Activated CD8-positive, alpha-beta T cell treated with anti-CD3 and anti-CD28 coated beads, Interleukin-2, amount 10 ng/mL, durations not matched to agents 7 days and 5 days (primary cell): ENCODE measurements at regions not wholly inside any gene's neighbourhood (a gene's known extent, or its start where the extent isn't known, plus 50 kb on each side); places are given as distances from the start of the nearest gene placed in this dataset.

Experiments
- ATAC-seq: fragments of 150-1000 bp; cut with Tn5 transposase; one replicate; pipeline ENCODE4 v1.10.0; 2021; ENCODE audit warnings: moderate library complexity
- CTCF ChIA-PET: fragments of 350-600 bp; sonication (Branson Sonifier 250); formaldehyde crosslinking; loops from one replicate; lab custom pipeline; 2021; ENCODE audit warnings: antibody characterized with exemption; lab: Charles Lee
- POLR2A ChIA-PET: fragments of 350-600 bp; sonication (Branson Sonifier 250); formaldehyde crosslinking; loops from one replicate; lab custom pipeline; 2021; ENCODE audit warnings: antibody characterized with exemption; lab: Charles Lee
- DNase-seq: peaks from one replicate; pipeline ENCODE4 v3.0.0-alpha.2; 2020
- H3K27ac Mint-ChIP-seq: one replicate; pipeline ENCODE4 v1.8.0; 2021; ENCODE audit warnings: mild to moderate bottlenecking, mixed read lengths
- H3K27me3 Mint-ChIP-seq: one replicate; pipeline ENCODE4 v1.8.0; 2021; ENCODE audit warnings: low read depth, mixed read lengths
- H3K36me3 Mint-ChIP-seq: one replicate; pipeline ENCODE4 v1.8.0; 2021; ENCODE audit warnings: low read depth, mixed read lengths
- H3K4me1 Mint-ChIP-seq: one replicate; pipeline ENCODE4 v1.8.0; 2021; ENCODE audit warnings: low read depth, mixed read lengths
- H3K4me3 Mint-ChIP-seq: one replicate; pipeline ENCODE4 v1.8.0; 2021; ENCODE audit warnings: mild to moderate bottlenecking, mixed read lengths
- H3K9me3 Mint-ChIP-seq: one replicate; pipeline ENCODE4 v1.8.0; 2022; ENCODE audit warnings: mixed read lengths; ENCODE audit not compliant: insufficient read depth

GRCh38 chr2:57554348-57554747, 492.3 kb upstream of the VRK2 start:
- H3K9me3 Mint-ChIP-seq = peaks cover 4% of the 10 kb centered on the region
- no peaks in the 10 kb centered on the region for H3K27me3 Mint-ChIP-seq
- no peaks in the 10 kb centered on the region for H3K36me3 Mint-ChIP-seq
- DNase-seq (no peak), ATAC-seq (no peak)
- peaks cover 7% of the 10 kb centered on the region for H3K4me1 Mint-ChIP-seq
- H3K27ac Mint-ChIP-seq = no peak overlapping the region
- H3K4me3 Mint-ChIP-seq = no peak overlapping the region
- ChIA-PET POLR2A (no interaction called here), CTCF (no interaction called here)

DNA sequence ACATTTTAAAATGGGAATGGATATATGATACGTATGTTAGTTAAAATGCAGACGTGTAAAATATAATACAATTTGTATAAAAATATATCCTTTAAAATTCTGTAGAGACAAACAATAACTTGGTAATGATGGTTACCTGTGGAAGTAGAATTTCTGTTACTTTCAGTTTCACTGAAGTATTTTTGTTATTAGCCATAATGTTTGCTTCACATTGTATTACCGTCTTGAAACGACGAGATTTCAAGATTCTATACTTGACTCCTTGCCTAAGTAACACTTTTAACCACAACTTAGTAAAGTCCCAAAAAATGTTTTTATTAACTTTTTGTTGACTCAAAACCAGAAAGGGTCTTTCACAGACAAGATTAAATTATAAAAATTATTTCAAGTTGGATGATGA, 488.3 kb upstream of the VRK2 start:
- Mint-ChIP-seq H3K27ac (no peak overlapping the region), H3K4me1 (no peaks in the 10 kb centered on the region), H3K36me3 (no peaks in the 10 kb centered on the region), H3K27me3 (no peaks in the 10 kb centered on the region), H3K9me3 (peaks cover 7% of the 10 kb centered on the region), H3K4me3 (no peak overlapping the region)
- no peak for DNase-seq
- CTCF ChIA-PET = no interaction called here
- no peak for ATAC-seq
- POLR2A ChIA-PET = no interaction called here

DNA sequence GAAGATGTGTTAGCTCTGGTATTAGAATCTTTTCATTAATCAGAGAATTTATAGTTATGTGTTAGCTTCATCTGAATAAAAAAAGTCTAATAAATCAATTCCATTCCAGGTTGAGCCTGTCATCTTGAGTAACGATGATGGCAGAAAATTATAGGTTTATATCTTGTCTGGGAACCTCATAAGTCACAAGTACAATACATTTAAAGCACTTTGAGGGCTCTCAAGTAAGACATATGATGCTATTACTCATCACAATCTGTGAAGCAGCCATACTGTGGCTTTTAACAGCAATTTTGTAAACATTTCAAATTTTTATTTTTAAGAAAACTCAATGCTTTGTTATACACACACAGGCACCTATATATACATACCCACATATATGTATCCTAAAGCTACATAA, 484.1 kb upstream of the VRK2 start:
- CTCF ChIA-PET = no interaction called here
- peaks cover 3% of the 10 kb centered on the region for H3K9me3 Mint-ChIP-seq
- no peaks in the 10 kb centered on the region for H3K36me3 Mint-ChIP-seq
- H3K4me3 Mint-ChIP-seq = no peak overlapping the region
- ATAC-seq (no peak), DNase-seq (no peak)
- no peaks in the 10 kb centered on the region for H3K4me1 Mint-ChIP-seq
- H3K27me3 Mint-ChIP-seq = no peaks in the 10 kb centered on the region
- POLR2A ChIA-PET = no interaction called here
- no peak overlapping the region for H3K27ac Mint-ChIP-seq

DNA sequence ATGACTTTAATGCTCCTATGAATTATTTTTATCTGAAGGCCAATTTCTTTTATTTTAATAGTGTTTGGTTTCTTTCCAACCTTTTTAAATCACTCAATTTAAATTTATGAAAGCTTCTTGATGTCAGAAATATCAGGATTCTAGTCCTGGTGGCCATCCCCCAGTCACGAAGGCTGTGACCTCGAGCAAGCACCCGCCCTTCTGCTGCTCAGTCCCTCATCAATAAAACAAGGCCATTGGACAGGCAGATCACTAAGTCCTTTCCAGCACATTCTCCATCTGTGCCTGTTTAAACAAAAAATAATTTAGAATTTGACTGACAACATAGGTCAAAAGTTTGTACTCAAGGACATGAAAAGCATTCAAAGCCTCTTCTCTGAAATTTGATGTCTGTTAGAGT, 483.6 kb upstream of the VRK2 start:
- H3K9me3 Mint-ChIP-seq = peaks cover 3% of the 10 kb centered on the region
- H3K36me3 Mint-ChIP-seq = no peaks in the 10 kb centered on the region
- POLR2A ChIA-PET = no interaction called here
- no peak overlapping the region for H3K4me3 Mint-ChIP-seq
- H3K4me1 Mint-ChIP-seq = no peaks in the 10 kb centered on the region
- no peak for DNase-seq
- ATAC-seq = no peak
- no peaks in the 10 kb centered on the region for H3K27me3 Mint-ChIP-seq
- CTCF ChIA-PET = no interaction called here
- H3K27ac Mint-ChIP-seq = no peak overlapping the region

GRCh38 chr2:57567245-57567644, 479.4 kb upstream of the VRK2 start:
- no peaks in the 10 kb centered on the region for H3K27me3 Mint-ChIP-seq
- ATAC-seq = no peak
- CTCF ChIA-PET = no interaction called here
- H3K4me1 Mint-ChIP-seq = no peaks in the 10 kb centered on the region
- no peaks in the 10 kb centered on the region for H3K36me3 Mint-ChIP-seq
- POLR2A ChIA-PET = no interaction called here
- no peak overlapping the region for H3K4me3 Mint-ChIP-seq
- no peak for DNase-seq
- H3K9me3 Mint-ChIP-seq = no peaks in the 10 kb centered on the region
- H3K27ac Mint-ChIP-seq = no peak overlapping the region

- ATAC-seq (no peak), DNase-seq (no peak)
- ChIA-PET POLR2A (no interaction called here), CTCF (no interaction called here)
- no peaks in the 10 kb centered on the region for H3K4me1 Mint-ChIP-seq
- H3K4me3 Mint-ChIP-seq = no peak overlapping the region
- no peak overlapping the region for H3K27ac Mint-ChIP-seq
- H3K36me3 Mint-ChIP-seq = no peaks in the 10 kb centered on the region
- no peaks in the 10 kb centered on the region for H3K27me3 Mint-ChIP-seq
- H3K9me3 Mint-ChIP-seq = no peaks in the 10 kb centered on the region
These were observed 477.2 kb upstream of the VRK2 start for GRCh38 chr2:57569396-57569795.

- CTCF ChIA-PET = no interaction called here
- no peaks in the 10 kb centered on the region for H3K36me3 Mint-ChIP-seq
- no peak overlapping the region for H3K4me3 Mint-ChIP-seq
These were observed 475.6 kb upstream of the VRK2 start for GRCh38 chr2:57570961-57571360.

DNA sequence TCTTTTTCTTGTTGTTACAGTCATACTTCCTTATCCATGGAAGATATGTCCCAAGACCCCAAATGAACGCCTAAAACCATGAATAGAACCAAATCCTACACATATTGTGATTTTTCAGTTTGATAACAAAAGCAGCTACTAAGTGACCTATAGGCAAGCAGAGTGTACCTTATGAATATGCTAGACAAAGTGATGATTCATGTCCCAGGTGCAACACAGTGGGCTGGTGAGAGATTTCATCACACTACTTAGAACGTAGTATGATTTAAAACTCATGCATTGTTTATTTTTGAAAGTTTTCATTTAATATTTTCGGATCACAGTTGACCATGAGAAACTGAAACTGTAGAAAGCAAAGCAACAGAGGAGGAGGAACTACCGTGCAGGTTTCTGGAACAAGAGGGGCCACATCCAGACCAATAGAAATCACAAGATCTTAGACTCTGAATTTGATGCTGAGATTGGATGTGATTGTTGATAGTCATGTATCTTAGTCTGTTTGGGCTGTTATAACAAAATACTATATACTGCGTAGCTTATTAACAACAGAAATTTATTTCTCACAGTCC, 470.8 kb upstream of the VRK2 start:
- POLR2A ChIA-PET = no interaction called here
- DNase-seq (no peak), ATAC-seq (no peak)
- H3K4me1 Mint-ChIP-seq = no peaks in the 10 kb centered on the region
- no peak overlapping the region for H3K27ac Mint-ChIP-seq
- H3K36me3 Mint-ChIP-seq = no peaks in the 10 kb centered on the region
- CTCF ChIA-PET = no interaction called here
- H3K4me3 Mint-ChIP-seq = no peak overlapping the region
- H3K27me3 Mint-ChIP-seq = no peaks in the 10 kb centered on the region
- no peaks in the 10 kb centered on the region for H3K9me3 Mint-ChIP-seq

More at GRCh38 chr2:57570961-57571360, 475.6 kb upstream of the VRK2 start:
- Mint-ChIP-seq H3K4me1 (no peaks in the 10 kb centered on the region), H3K9me3 (no peaks in the 10 kb centered on the region), H3K27me3 (no peaks in the 10 kb centered on the region), H3K27ac (no peak overlapping the region)
- POLR2A ChIA-PET = no interaction called here
- ATAC-seq = no peak
- DNase-seq = no peak

DNA sequence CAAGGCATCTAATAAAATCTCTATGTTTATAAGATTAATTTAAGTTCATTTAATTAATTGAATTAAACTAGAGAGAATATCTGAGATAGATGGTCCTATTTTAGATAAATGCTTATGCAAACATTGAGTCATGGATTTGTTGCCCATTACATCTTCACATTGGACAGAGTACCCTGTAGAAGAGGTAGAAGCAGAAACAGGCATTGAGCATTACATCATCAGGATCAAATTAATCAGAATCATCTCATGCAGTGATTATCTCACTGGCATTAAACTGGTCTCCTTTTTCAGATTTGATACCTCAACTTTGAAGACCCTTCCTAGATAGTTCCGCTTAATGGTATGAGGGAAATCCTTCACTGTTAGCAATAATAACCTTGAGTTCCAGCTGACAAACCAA, 469.6 kb upstream of the VRK2 start:
- Mint-ChIP-seq H3K9me3 (no peaks in the 10 kb centered on the region), H3K36me3 (no peaks in the 10 kb centered on the region), H3K4me3 (no peak overlapping the region), H3K27ac (no peak overlapping the region), H3K27me3 (no peaks in the 10 kb centered on the region), H3K4me1 (no peaks in the 10 kb centered on the region)
- ATAC-seq (no peak), DNase-seq (no peak)
- CTCF ChIA-PET = no interaction called here
- POLR2A ChIA-PET = no interaction called here

- H3K27me3 Mint-ChIP-seq = no peaks in the 10 kb centered on the region
- no peaks in the 10 kb centered on the region for H3K36me3 Mint-ChIP-seq
- no peaks in the 10 kb centered on the region for H3K4me1 Mint-ChIP-seq
- CTCF ChIA-PET = no interaction called here
- DNase-seq (no peak), ATAC-seq (no peak)
- no peak overlapping the region for H3K4me3 Mint-ChIP-seq
- POLR2A ChIA-PET = no interaction called here
- no peak overlapping the region for H3K27ac Mint-ChIP-seq
- H3K9me3 Mint-ChIP-seq = no peaks in the 10 kb centered on the region
These were observed 448.7 kb upstream of the VRK2 start for GRCh38 chr2:57597940-57598339.

GRCh38 chr2:57598551-57598950, 448.1 kb upstream of the VRK2 start:
- CTCF ChIA-PET = no interaction called here
- H3K9me3 Mint-ChIP-seq = no peaks in the 10 kb centered on the region
- no peaks in the 10 kb centered on the region for H3K4me1 Mint-ChIP-seq
- H3K4me3 Mint-ChIP-seq = no peak overlapping the region
- no peaks in the 10 kb centered on the region for H3K27me3 Mint-ChIP-seq
- no peaks in the 10 kb centered on the region for H3K36me3 Mint-ChIP-seq
- no peak overlapping the region for H3K27ac Mint-ChIP-seq
- DNase-seq = no peak
- POLR2A ChIA-PET = no interaction called here
- ATAC-seq = no peak

GRCh38 chr2:57602733-57603132, 443.9 kb upstream of the VRK2 start:
- Mint-ChIP-seq H3K27ac (no peak overlapping the region), H3K9me3 (no peaks in the 10 kb centered on the region), H3K4me3 (no peak overlapping the region), H3K27me3 (no peaks in the 10 kb centered on the region), H3K36me3 (no peaks in the 10 kb centered on the region), H3K4me1 (no peaks in the 10 kb centered on the region)
- ChIA-PET CTCF (no interaction called here), POLR2A (no interaction called here)
- DNase-seq (no peak), ATAC-seq (no peak)

DNA sequence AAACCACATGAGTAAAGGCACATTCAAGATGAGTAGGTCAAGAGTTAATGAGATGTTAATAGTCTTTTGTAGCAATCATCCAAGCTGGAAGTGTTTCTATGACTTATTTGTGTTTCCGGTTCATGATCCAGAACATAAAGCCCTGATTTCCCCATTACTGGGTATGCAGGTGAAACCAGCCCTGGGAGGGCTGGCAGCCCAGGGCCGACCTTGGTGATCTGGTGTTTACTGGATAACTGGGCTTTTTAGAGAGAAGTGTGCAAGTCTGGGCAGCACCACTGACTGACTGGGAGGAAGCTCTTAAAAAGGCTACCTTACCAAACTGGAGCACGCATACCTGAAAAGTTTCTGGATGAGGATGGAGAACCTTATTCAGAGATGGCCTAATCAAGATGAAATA, 431.6 kb upstream of the VRK2 start:
- DNase-seq = no peak
- no peaks in the 10 kb centered on the region for H3K27me3 Mint-ChIP-seq
- ATAC-seq = no peak
- no peak overlapping the region for H3K27ac Mint-ChIP-seq
- H3K4me3 Mint-ChIP-seq = no peak overlapping the region
- CTCF ChIA-PET = no interaction called here
- H3K9me3 Mint-ChIP-seq = peaks cover 5% of the 10 kb centered on the region
- POLR2A ChIA-PET = no interaction called here
- no peaks in the 10 kb centered on the region for H3K36me3 Mint-ChIP-seq
- no peaks in the 10 kb centered on the region for H3K4me1 Mint-ChIP-seq
